ENCODE measurements at regions not wholly inside any gene's neighbourhood (a gene's known extent, or its start where the extent isn't known, plus 50 kb on each side); places are given as distances from the start of the nearest gene placed in this dataset.

- no peak for TF ChIP-seq POLR2A (IDR thresholded peaks at IDR 0.05)
- no peak for TF ChIP-seq CTCF (IDR thresholded peaks at IDR 0.05 in 8 of 11, conservative IDR thresholded peaks at IDR 0.05 in 3 of 11)
- TF ChIP-seq POLR2AphosphoS5 (IDR thresholded peaks at IDR 0.05) = no peak
Observed at GRCh38 chr4:11631416-11631815, 202.7 kb upstream of the HS3ST1 start.
